ENCODE measurements at regions not wholly inside any gene's neighbourhood (a gene's known extent, or its start where the extent isn't known, plus 50 kb on each side); places are given as distances from the start of the nearest gene placed in this dataset.

GRCh38 chr10:59595593-59595992 is 114.1 kb downstream of the SLC16A9 start:
- no peak for DNase-seq
- in situ Hi-C loops (cut with HindIII; ENCODE audit: low pct_ligation_motif_present, low pct_unique_long_range_greater_than_20kb, low sequenced_read_pairs), result no loop called here

GRCh38 chr10:59593768-59594167 is 115.9 kb downstream of the SLC16A9 start:
- no peak for DNase-seq
- in situ Hi-C loops (cut with HindIII; ENCODE audit: low pct_ligation_motif_present, low pct_unique_long_range_greater_than_20kb, low sequenced_read_pairs), result no loop called here

- in situ Hi-C loops (cut with HindIII; ENCODE audit: low pct_ligation_motif_present, low pct_unique_long_range_greater_than_20kb, low sequenced_read_pairs), result no loop called here
- no peak for DNase-seq
Observed at GRCh38 chr10:59589796-59590195, 119.9 kb downstream of the SLC16A9 start.

GRCh38 chr10:59588791-59589190 is 120.9 kb downstream of the SLC16A9 start:
- DNase-seq, result no peak
- in situ Hi-C loops (cut with HindIII; ENCODE audit: low pct_ligation_motif_present, low pct_unique_long_range_greater_than_20kb, low sequenced_read_pairs), result no loop called here

GRCh38 chr10:59587756-59588140 is 121.9 kb downstream of the SLC16A9 start:
- in situ Hi-C loops (cut with HindIII; ENCODE audit: low pct_ligation_motif_present, low pct_unique_long_range_greater_than_20kb, low sequenced_read_pairs), result no loop called here
- no peak for DNase-seq

- DNase-seq, result no peak
- in situ Hi-C loops (cut with HindIII; ENCODE audit: low pct_ligation_motif_present, low pct_unique_long_range_greater_than_20kb, low sequenced_read_pairs), result no loop called here
Observed at GRCh38 chr10:59587083-59587755, 122.4 kb downstream of the SLC16A9 start.

GRCh38 chr10:59586407-59586891 is 123.2 kb downstream of the SLC16A9 start:
- DNase-seq, result no peak
- in situ Hi-C loops (cut with HindIII; ENCODE audit: low pct_ligation_motif_present, low pct_unique_long_range_greater_than_20kb, low sequenced_read_pairs), result no loop called here

- DNase-seq, result no peak
- in situ Hi-C loops (cut with HindIII; ENCODE audit: low pct_ligation_motif_present, low pct_unique_long_range_greater_than_20kb, low sequenced_read_pairs), result no loop called here
Observed at GRCh38 chr10:59585046-59585700, 124.5 kb downstream of the SLC16A9 start.

GRCh38 chr10:59582780-59583179 is 126.9 kb downstream of the SLC16A9 start:
- in situ Hi-C loops (cut with HindIII; ENCODE audit: low pct_ligation_motif_present, low pct_unique_long_range_greater_than_20kb, low sequenced_read_pairs), result no loop called here
- no peak for DNase-seq

GRCh38 chr10:59582058-59582457 is 127.6 kb downstream of the SLC16A9 start:
- no peak for DNase-seq
- in situ Hi-C loops (cut with HindIII; ENCODE audit: low pct_ligation_motif_present, low pct_unique_long_range_greater_than_20kb, low sequenced_read_pairs), result no loop called here

GRCh38 chr10:59580026-59580863 is 129.4 kb downstream of the SLC16A9 start:
- peak; percentile 30 for DNase-seq
- in situ Hi-C loops (cut with HindIII; ENCODE audit: low pct_ligation_motif_present, low pct_unique_long_range_greater_than_20kb, low sequenced_read_pairs), result no loop called here

- in situ Hi-C loops (cut with HindIII; ENCODE audit: low pct_ligation_motif_present, low pct_unique_long_range_greater_than_20kb, low sequenced_read_pairs), result no loop called here
- no peak for DNase-seq
Observed at GRCh38 chr10:59578741-59579140, 130.9 kb downstream of the SLC16A9 start.

GRCh38 chr10:59577984-59578383 is 131.7 kb downstream of the SLC16A9 start:
- in situ Hi-C loops (cut with HindIII; ENCODE audit: low pct_ligation_motif_present, low pct_unique_long_range_greater_than_20kb, low sequenced_read_pairs), result no loop called here
- no peak for DNase-seq

- DNase-seq, result no peak
- in situ Hi-C loops (cut with HindIII; ENCODE audit: low pct_ligation_motif_present, low pct_unique_long_range_greater_than_20kb, low sequenced_read_pairs), result no loop called here
Observed at GRCh38 chr10:59575269-59575668, 134.4 kb downstream of the SLC16A9 start.

- no peak for DNase-seq
- in situ Hi-C loops (cut with HindIII; ENCODE audit: low pct_ligation_motif_present, low pct_unique_long_range_greater_than_20kb, low sequenced_read_pairs), result no loop called here
Observed at GRCh38 chr10:59563531-59563930, 146.1 kb downstream of the SLC16A9 start.

- in situ Hi-C loops (cut with HindIII; ENCODE audit: low pct_ligation_motif_present, low pct_unique_long_range_greater_than_20kb, low sequenced_read_pairs), result no loop called here
- DNase-seq, result no peak
Observed at GRCh38 chr10:59562126-59562525, 147.5 kb downstream of the SLC16A9 start.

GRCh38 chr10:59561477-59562121 is 148.1 kb downstream of the SLC16A9 start:
- in situ Hi-C loops (cut with HindIII; ENCODE audit: low pct_ligation_motif_present, low pct_unique_long_range_greater_than_20kb, low sequenced_read_pairs), result no loop called here
- DNase-seq, result no peak

- DNase-seq, result no peak
- in situ Hi-C loops (cut with HindIII; ENCODE audit: low pct_ligation_motif_present, low pct_unique_long_range_greater_than_20kb, low sequenced_read_pairs), result no loop called here
Observed at GRCh38 chr10:59560990-59561389, 148.7 kb downstream of the SLC16A9 start.

GRCh38 chr10:59560161-59560560 is 149.5 kb downstream of the SLC16A9 start:
- in situ Hi-C loops (cut with HindIII; ENCODE audit: low pct_ligation_motif_present, low pct_unique_long_range_greater_than_20kb, low sequenced_read_pairs), result no loop called here
- DNase-seq, result no peak
